SK-N-SH (cell line): ENCODE measurements at regions not wholly inside any gene's neighbourhood (a gene's known extent, or its start where the extent isn't known, plus 50 kb on each side); places are given as distances from the start of the nearest gene placed in this dataset.

Experiments used
- CTCF ChIP-seq: fragments of 200-600 bp; sonication (generic); IDR thresholded peaks from 2 replicates; pipeline ENCODE4 v1.6.1; 2017; ENCODE audit warnings: antibody characterized with exemption, mild to moderate bottlenecking, moderate library complexity
- EP300 ChIP-seq, 2 experiments: IDR thresholded peaks; 2 replicates each; pipeline versions ENCODE4 v1.4.0 to v1.6.1; 2012; ENCODE audit warnings: borderline replicate concordance in 1 of 2, low read depth in 1 of 2, low read length in 1 of 2
- GABPA ChIP-seq: IDR thresholded peaks from 2 replicates; pipeline ENCODE4 v1.4.0; 2012; ENCODE audit warnings: low read depth, mild to moderate bottlenecking
- MXI1 ChIP-seq: IDR thresholded peaks from 2 replicates; pipeline ENCODE4 v1.6.1; 2012; ENCODE audit warnings: mild to moderate bottlenecking, low read depth, low read length, improper control_type of control experiment
- REST ChIP-seq: IDR thresholded peaks from 2 replicates; pipeline ENCODE4 v1.6.1; 2012; ENCODE audit warnings: mild to moderate bottlenecking, low read depth, low read length, moderate library complexity
- TEAD4 ChIP-seq: IDR thresholded peaks from 2 replicates; pipeline ENCODE4 v1.4.0; 2012; ENCODE audit warnings: mild to moderate bottlenecking, borderline replicate concordance; ENCODE audit not compliant: insufficient read depth
- YY1 ChIP-seq: IDR thresholded peaks from 2 replicates; pipeline ENCODE4 v1.4.0; 2012; ENCODE audit warnings: low read depth, mild to moderate bottlenecking

- TF ChIP-seq GABPA, result no peak
- no peak for TF ChIP-seq YY1
- no peak for TF ChIP-seq TEAD4
- TF ChIP-seq CTCF, result no peak
- TF ChIP-seq EP300 (IDR thresholded peaks at IDR 0.05; ENCODE audit: borderline replicate concordance in 1 of 2, low read depth in 1 of 2, low read length in 1 of 2), result no peak
- TF ChIP-seq REST, result no peak
- TF ChIP-seq MXI1, result no peak
Measured at GRCh38 chr4:8739820-8740665, 131.6 kb downstream of the HMX1 start.
